GM23338 (cell line): ENCODE measurements at regions not wholly inside any gene's neighbourhood (a gene's known extent, or its start where the extent isn't known, plus 50 kb on each side); places are given as distances from the start of the nearest gene placed in this dataset.

Experiments used
- CREB1 ChIP-seq: fragments of 250-450 bp; sonication (Bioruptor Pico); IDR thresholded peaks from 2 replicates; pipeline ENCODE4 v1.5.0; 2020; ENCODE audit warnings: low read depth, mild to moderate bottlenecking, moderate library complexity
- EZH2 ChIP-seq: fragments of 200-600 bp; sonication (generic); IDR thresholded peaks from one replicate; pipeline ENCODE4 v1.8.0; 2017; ENCODE audit warnings: antibody characterized with exemption, mild to moderate bottlenecking, low read depth; ENCODE audit not compliant: unreplicated experiment
- EZH2phosphoT487 ChIP-seq: fragments of 200-600 bp; sonication (generic); IDR thresholded peaks from one replicate; pipeline ENCODE4 v1.8.1; 2018; ENCODE audit warnings: antibody characterized with exemption; ENCODE audit not compliant: unreplicated experiment
- JUNB ChIP-seq: IDR thresholded peaks from one replicate; pipeline ENCODE4 v1.6.1; 2016; ENCODE audit warnings: antibody characterized with exemption; ENCODE audit not compliant: unreplicated experiment
- NANOG ChIP-seq: IDR thresholded peaks from 2 replicates; pipeline ENCODE4 v1.6.1; 2016; ENCODE audit warnings: antibody characterized with exemption, borderline replicate concordance
- POLR2AphosphoS5 ChIP-seq: IDR thresholded peaks from 2 replicates; pipeline ENCODE4 v1.6.1; 2016; ENCODE audit warnings: antibody characterized with exemption, low read depth
- ZNF331 ChIP-seq: fragments of 250-450 bp; sonication (Bioruptor Pico); IDR thresholded peaks from 2 replicates; pipeline ENCODE4 v1.5.0; 2020; ENCODE audit warnings: low read depth, mild to moderate bottlenecking, moderate library complexity
- ZNF462 ChIP-seq: fragments of 250-450 bp; sonication (Bioruptor Pico); IDR thresholded peaks from 2 replicates; pipeline ENCODE4 v1.5.0; 2020; ENCODE audit warnings: mild to moderate bottlenecking, moderate library complexity
- TF ChIP-seq, protein P1 (sequence below), 2 experiments: fragments of 200-600 bp in 1 of 2; sonication (generic) in 1 of 2; conservative IDR thresholded peaks; 2 replicates each; pipeline versions ENCODE4 v1.5.1 to v1.6.1; 2016 to 2017; ENCODE audit warnings: antibody characterized with exemption in 2 of 2, low read depth in 2 of 2, mild to moderate bottlenecking in 2 of 2, moderate library complexity in 1 of 2
- TF ChIP-seq, protein P2 (sequence below): IDR thresholded peaks from 2 replicates; pipeline ENCODE4 v1.6.1; 2016; ENCODE audit warnings: antibody characterized with exemption

GRCh38 chr6:81821449-81821848 lies 69.0 kb upstream of the TENT5A start (continued):
- TF ChIP-seq ZNF462 (CRISPR knock-in tag) (no peak), ZNF331 (no peak), POLR2AphosphoS5 (no peak), NANOG (no peak), CREB1 (CRISPR knock-in tag) (no peak), JUNB (no peak), EZH2phosphoT487 (no peak), EZH2 (no peak)
- TF ChIP-seq, protein P1, sequence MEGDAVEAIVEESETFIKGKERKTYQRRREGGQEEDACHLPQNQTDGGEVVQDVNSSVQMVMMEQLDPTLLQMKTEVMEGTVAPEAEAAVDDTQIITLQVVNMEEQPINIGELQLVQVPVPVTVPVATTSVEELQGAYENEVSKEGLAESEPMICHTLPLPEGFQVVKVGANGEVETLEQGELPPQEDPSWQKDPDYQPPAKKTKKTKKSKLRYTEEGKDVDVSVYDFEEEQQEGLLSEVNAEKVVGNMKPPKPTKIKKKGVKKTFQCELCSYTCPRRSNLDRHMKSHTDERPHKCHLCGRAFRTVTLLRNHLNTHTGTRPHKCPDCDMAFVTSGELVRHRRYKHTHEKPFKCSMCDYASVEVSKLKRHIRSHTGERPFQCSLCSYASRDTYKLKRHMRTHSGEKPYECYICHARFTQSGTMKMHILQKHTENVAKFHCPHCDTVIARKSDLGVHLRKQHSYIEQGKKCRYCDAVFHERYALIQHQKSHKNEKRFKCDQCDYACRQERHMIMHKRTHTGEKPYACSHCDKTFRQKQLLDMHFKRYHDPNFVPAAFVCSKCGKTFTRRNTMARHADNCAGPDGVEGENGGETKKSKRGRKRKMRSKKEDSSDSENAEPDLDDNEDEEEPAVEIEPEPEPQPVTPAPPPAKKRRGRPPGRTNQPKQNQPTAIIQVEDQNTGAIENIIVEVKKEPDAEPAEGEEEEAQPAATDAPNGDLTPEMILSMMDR (conservative IDR thresholded peaks at IDR 0.05; ENCODE audit: low read depth in 2 of 2): no peak
- TF ChIP-seq, protein P2, sequence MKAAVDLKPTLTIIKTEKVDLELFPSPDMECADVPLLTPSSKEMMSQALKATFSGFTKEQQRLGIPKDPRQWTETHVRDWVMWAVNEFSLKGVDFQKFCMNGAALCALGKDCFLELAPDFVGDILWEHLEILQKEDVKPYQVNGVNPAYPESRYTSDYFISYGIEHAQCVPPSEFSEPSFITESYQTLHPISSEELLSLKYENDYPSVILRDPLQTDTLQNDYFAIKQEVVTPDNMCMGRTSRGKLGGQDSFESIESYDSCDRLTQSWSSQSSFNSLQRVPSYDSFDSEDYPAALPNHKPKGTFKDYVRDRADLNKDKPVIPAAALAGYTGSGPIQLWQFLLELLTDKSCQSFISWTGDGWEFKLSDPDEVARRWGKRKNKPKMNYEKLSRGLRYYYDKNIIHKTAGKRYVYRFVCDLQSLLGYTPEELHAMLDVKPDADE: no peak
